ENCODE measurements at regions not wholly inside any gene's neighbourhood (a gene's known extent, or its start where the extent isn't known, plus 50 kb on each side); places are given as distances from the start of the nearest gene placed in this dataset.
A peak's percentile ranks its signal among the peaks of the same experiment; 100 is the strongest.

- Histone ChIP-seq H4K20me1 (ENCODE audit: insufficient read depth, low read length) (no peaks in the 10 kb centered on the region), H3K4me2 (ENCODE audit: insufficient read depth, low read length) (no peak overlapping the region), H3K79me2 (ENCODE audit: insufficient read depth, low read length) (no peaks in the 10 kb centered on the region), H2AFZ (ENCODE audit: low read length) (no peak overlapping the region), H3K36me3 (ENCODE audit: insufficient read depth, low read length) (no peaks in the 10 kb centered on the region), H3K27me3 (ENCODE audit: insufficient read depth, low read length) (no peaks in the 10 kb centered on the region), H3K9me3 (ENCODE audit: low read depth, low read length) (no peaks in the 10 kb centered on the region), H3K27ac (ENCODE audit: low read depth, low read length) (no peak overlapping the region), H3K4me1 (ENCODE audit: insufficient read depth, low read length) (peaks cover 8% of the 10 kb centered on the region), H3K4me3 (ENCODE audit: insufficient read depth, low read length) (no peak overlapping the region)
- DNase-seq (ENCODE audit: insufficient read length, low spot score, missing footprints), result no peak
- TF ChIP-seq CTCF (IDR thresholded peaks at IDR 0.05; ENCODE audit: extremely low read depth, low read depth, low read length), result no peak
These were observed 413.0 kb upstream of the TBL1XR1 start for GRCh38 chr3:177610262-177610661.

GRCh38 chr3:177610686-177611633, 413.7 kb upstream of the TBL1XR1 start:
- TF ChIP-seq CTCF (IDR thresholded peaks at IDR 0.05; ENCODE audit: extremely low read depth, low read depth, low read length), result no peak
- Histone ChIP-seq H4K20me1 (ENCODE audit: insufficient read depth, low read length) (no peaks in the 10 kb centered on the region), H3K79me2 (ENCODE audit: insufficient read depth, low read length) (no peaks in the 10 kb centered on the region), H3K4me3 (ENCODE audit: insufficient read depth, low read length) (no peak overlapping the region), H3K27me3 (ENCODE audit: insufficient read depth, low read length) (no peaks in the 10 kb centered on the region), H2AFZ (ENCODE audit: low read length) (no peak overlapping the region), H3K9me3 (ENCODE audit: low read depth, low read length) (no peaks in the 10 kb centered on the region), H3K27ac (ENCODE audit: low read depth, low read length) (no peak overlapping the region), H3K4me2 (ENCODE audit: insufficient read depth, low read length) (no peak overlapping the region), H3K4me1 (ENCODE audit: insufficient read depth, low read length) (peaks cover 14% of the 10 kb centered on the region), H3K36me3 (ENCODE audit: insufficient read depth, low read length) (no peaks in the 10 kb centered on the region)
- DNase-seq (ENCODE audit: insufficient read length, low spot score, missing footprints), result peak; percentile 18

- no peak for TF ChIP-seq CTCF (IDR thresholded peaks at IDR 0.05; ENCODE audit: extremely low read depth, low read depth, low read length)
- H3K9me3 ChIP-seq (ENCODE audit: low read depth, low read length), result no peaks in the 10 kb centered on the region
- H4K20me1 ChIP-seq (ENCODE audit: insufficient read depth, low read length), result no peaks in the 10 kb centered on the region
- no peak overlapping the region for H2AFZ ChIP-seq (ENCODE audit: low read length)
- no peak overlapping the region for H3K4me3 ChIP-seq (ENCODE audit: insufficient read depth, low read length)
- DNase-seq (ENCODE audit: insufficient read length, low spot score, missing footprints), result no peak
- no peak overlapping the region for H3K27ac ChIP-seq (ENCODE audit: low read depth, low read length)
- H3K4me1 ChIP-seq (ENCODE audit: insufficient read depth, low read length), result peaks cover 14% of the 10 kb centered on the region
- no peaks in the 10 kb centered on the region for H3K79me2 ChIP-seq (ENCODE audit: insufficient read depth, low read length)
- H3K36me3 ChIP-seq (ENCODE audit: insufficient read depth, low read length), result no peaks in the 10 kb centered on the region
- H3K4me2 ChIP-seq (ENCODE audit: insufficient read depth, low read length), result no peak overlapping the region
- H3K27me3 ChIP-seq (ENCODE audit: insufficient read depth, low read length), result no peaks in the 10 kb centered on the region
These were observed 414.6 kb upstream of the TBL1XR1 start for GRCh38 chr3:177611752-177612334.

GRCh38 chr3:177613901-177614300, 416.6 kb upstream of the TBL1XR1 start:
- H3K27me3 ChIP-seq (ENCODE audit: insufficient read depth, low read length), result no peaks in the 10 kb centered on the region
- no peaks in the 10 kb centered on the region for H3K9me3 ChIP-seq (ENCODE audit: low read depth, low read length)
- no peak for TF ChIP-seq CTCF (IDR thresholded peaks at IDR 0.05; ENCODE audit: extremely low read depth, low read depth, low read length)
- no peak overlapping the region for H3K4me3 ChIP-seq (ENCODE audit: insufficient read depth, low read length)
- H3K79me2 ChIP-seq (ENCODE audit: insufficient read depth, low read length), result no peaks in the 10 kb centered on the region
- peaks cover 22% of the 10 kb centered on the region for H3K4me1 ChIP-seq (ENCODE audit: insufficient read depth, low read length)
- H4K20me1 ChIP-seq (ENCODE audit: insufficient read depth, low read length), result no peaks in the 10 kb centered on the region
- no peaks in the 10 kb centered on the region for H3K36me3 ChIP-seq (ENCODE audit: insufficient read depth, low read length)
- no peak overlapping the region for H2AFZ ChIP-seq (ENCODE audit: low read length)
- H3K4me2 ChIP-seq (ENCODE audit: insufficient read depth, low read length), result no peak overlapping the region
- no peak for DNase-seq (ENCODE audit: insufficient read length, low spot score, missing footprints)
- no peak overlapping the region for H3K27ac ChIP-seq (ENCODE audit: low read depth, low read length)

Measured in osteoblast (primary cell).